ENCODE measurements at regions not wholly inside any gene's neighbourhood (a gene's known extent, or its start where the extent isn't known, plus 50 kb on each side); places are given as distances from the start of the nearest gene placed in this dataset.
A peak's percentile ranks its signal among the peaks of the same experiment; 100 is the strongest.

GRCh38 chr5:124263680-124264491, 482.6 kb downstream of the ZNF608 start:
- DNase-seq (ENCODE audit: low read depth): no peak

DNA sequence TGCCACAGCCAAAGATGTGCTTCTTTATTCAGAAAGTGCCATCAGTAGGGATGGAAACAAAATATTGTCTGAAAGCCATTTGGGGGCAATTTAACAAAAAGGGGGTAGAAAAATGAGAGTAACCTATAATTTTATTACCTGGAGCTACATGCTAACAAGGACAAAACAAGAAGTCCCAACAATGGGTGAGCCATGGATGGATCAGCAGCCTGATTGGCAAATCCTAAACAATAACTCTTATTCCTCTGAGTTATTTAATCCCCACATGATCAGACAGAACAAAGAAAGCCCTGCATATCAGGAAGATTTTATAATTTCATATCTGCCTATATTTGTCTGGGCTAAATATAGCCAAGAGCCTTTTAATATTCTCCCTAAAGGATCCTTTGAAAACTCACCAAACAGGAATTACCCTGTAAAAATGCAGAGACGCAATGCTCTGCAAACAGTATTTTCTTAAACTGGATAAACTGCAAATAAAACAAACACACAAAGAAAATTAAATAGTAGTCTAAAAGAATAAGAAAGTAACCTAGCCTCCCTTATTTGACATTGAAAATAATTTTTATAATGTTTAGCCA, 483.4 kb downstream of the ZNF608 start:
- DNase-seq (ENCODE audit: low read depth): no peak

GRCh38 chr5:124262470-124262869, 484.0 kb downstream of the ZNF608 start:
- no peak for DNase-seq (ENCODE audit: low read depth)

DNA sequence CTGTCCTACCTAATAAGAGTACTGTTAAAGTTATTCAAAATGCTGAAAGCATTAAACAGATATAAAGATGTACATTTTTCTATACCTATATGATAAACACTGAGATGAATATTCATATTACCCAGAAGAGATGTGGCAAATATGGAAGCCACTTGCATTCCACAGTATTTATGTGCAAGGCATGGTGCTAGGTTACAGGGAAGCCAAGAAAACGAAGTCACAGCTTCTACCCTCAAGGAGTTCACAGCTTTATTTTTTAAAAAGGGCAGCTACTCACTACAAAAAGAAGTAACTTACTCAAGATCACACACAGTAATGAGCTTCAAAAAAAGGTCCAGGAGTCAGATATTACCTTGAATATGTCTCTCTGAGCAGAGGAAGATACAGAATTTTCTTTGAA, 484.6 kb downstream of the ZNF608 start:
- DNase-seq (ENCODE audit: low read depth): no peak

GRCh38 chr5:124260921-124261515, 485.4 kb downstream of the ZNF608 start:
- no peak for DNase-seq (ENCODE audit: low read depth)

DNA sequence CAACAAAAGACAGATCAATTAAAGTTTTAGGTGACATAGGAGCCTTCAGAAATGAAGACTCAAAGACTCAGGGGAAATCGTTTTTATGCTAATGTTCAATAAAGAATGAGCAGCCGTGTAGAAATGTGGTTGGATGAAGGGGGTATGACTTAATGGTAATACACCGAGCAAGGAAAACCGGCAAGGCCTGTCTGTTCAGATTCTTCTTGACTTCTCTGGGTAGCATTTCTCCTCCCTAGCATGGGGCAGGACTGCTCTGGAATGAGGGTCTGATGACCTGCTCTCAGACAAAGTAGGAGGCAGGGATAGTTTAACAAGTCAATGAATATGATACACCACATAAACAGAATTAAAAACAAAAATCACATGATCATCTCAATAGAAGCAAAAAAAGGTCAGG, 487.4 kb downstream of the ZNF608 start:
- no peak for DNase-seq (ENCODE audit: low read depth)

GRCh38 chr5:124257048-124257447, 489.4 kb downstream of the ZNF608 start:
- DNase-seq (ENCODE audit: low read depth): no peak

DNA sequence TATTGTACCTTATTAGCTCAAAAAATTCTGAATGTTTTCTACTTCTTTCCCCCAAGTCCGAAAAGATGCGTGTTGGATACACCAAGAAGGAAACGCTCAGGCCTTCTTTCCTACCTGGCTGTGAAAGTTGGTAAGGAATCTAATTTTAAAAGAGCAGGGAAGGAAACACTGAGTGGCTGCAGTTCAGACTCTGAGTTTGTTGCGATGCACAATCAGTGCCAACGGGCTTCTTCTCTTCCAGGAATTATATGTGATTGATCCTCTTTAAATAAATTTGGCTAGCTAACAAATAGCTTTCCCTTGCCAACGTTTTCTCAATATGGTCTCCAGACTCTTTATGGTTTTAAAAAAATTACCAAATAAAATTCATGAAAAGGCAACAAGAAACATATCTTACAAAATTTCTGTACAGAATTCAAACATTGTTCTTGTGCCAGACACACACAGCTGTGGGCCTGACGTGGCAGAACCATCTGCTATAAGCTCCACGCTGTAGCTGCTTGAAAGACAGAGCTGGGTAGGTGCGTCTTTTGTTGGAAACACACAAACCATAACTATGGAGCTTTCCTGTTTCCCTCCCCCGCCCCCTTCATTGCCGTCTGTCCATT, 493.1 kb downstream of the ZNF608 start:
- no peak for DNase-seq (ENCODE audit: low read depth)

- no peak for DNase-seq (ENCODE audit: low read depth)
Observed at GRCh38 chr5:124252747-124253146, 493.7 kb downstream of the ZNF608 start.

GRCh38 chr5:124252191-124252638, 494.2 kb downstream of the ZNF608 start:
- DNase-seq (ENCODE audit: low read depth): no peak

DNA sequence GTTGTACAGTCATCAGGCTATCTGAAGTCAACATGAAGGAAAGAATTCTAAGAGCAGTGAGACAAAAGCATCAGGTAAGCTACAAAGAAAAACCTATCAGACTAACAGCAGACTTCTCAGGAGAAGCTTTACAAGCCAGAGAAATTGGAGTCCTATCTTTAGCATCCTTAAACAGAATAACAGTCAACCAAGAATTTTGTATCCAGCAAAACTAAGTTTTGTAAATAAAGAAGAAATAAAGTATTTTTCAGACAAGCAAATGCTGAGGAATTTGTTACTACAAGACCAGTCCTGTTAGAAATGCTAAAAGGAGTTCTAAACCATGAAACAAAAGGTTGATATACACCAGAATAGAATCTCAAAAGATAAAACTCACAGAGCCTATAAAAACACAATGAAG, 501.2 kb downstream of the ZNF608 start:
- DNase-seq (ENCODE audit: low read depth): no peak

- no peak for DNase-seq (ENCODE audit: low read depth)
Observed at GRCh38 chr5:124240732-124241131, 505.7 kb downstream of the ZNF608 start.

GRCh38 chr5:124239572-124239971, 506.9 kb downstream of the ZNF608 start:
- DNase-seq (ENCODE audit: low read depth): no peak

- no peak for DNase-seq (ENCODE audit: low read depth)
Observed at GRCh38 chr5:124238350-124238749, 508.1 kb downstream of the ZNF608 start.

DNA sequence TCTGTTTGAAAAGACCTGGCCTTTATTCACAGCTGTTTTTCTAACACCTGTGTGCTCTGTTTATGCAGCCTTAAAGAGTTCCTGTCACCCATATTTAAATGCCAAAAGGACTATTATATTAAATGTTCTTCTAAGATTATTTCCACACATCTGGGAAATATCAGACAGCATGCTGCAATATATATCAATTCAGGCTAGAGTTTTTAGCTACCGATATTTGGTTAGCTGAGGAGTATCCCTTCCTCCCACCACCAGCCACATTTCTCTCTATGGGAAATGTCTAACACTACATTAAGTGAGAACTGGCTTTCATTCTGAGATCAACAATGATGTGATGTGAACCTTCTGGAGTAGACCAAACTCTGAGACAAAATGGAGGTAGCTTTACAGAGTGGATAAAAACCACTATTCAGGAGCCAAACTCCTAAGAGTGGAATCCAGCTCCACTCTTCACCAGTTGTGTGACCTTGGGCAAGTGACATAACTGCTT, 509.2 kb downstream of the ZNF608 start:
- DNase-seq (ENCODE audit: low read depth): no peak

- peak; percentile 5 for DNase-seq (ENCODE audit: low read depth)
Observed at GRCh38 chr5:124236361-124237205, 509.9 kb downstream of the ZNF608 start.

DNA sequence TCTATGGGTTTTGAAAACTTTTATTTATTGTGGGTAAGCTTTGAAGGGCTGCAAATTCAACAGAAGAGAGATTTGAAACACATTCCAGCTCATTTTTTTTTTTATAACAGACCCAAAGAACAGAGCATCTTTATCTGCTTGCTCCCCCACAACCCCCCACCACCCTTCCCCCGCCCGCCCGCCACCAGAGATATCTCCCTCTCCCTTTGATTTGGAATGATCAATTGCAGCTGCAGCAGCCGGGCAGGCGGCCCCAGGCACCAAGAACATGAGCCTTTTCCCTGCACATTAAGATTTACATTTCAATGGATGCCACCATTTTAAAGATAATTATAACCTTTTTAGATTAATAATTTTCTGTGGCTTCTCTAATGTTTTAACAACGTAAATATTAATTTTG, 510.9 kb downstream of the ZNF608 start:
- DNase-seq (ENCODE audit: low read depth): no peak

- no peak for DNase-seq (ENCODE audit: low read depth)
Observed at GRCh38 chr5:124234770-124235562, 511.5 kb downstream of the ZNF608 start.

DNA sequence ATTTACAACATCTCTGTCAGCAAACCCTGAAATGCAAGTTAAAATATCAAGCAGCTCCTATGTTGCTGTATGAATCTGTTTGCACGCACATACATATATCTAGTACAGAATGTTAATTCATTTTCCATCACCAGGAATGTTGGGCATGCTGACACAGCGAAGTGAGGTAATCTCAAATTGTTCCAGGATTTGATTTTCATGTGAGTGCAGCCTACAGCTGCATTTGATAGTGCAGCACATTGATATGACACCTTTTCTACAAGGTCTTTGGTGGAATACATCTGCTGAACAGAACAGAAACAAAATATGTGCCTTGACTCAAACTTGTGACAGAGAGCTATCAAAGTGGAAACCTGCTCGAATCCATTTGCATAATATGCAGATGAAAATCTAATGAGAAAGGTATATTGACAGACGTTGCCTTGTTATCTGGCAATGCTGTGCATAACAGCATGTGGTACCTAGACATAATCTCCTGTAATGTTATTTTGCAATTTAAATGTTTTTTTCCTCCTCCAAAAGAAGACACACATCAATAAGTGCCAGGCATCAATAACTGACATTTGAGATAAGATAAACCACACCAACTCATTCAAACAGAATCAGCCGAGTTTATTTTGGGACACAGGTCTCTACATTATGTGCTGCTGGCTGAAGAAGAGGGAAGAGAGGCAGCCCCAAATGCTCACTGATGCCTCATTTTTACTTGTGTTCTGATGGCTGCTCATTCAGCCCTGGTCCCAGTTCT, 512.2 kb downstream of the ZNF608 start:
- no peak for DNase-seq (ENCODE audit: low read depth)

- DNase-seq (ENCODE audit: low read depth): no peak
Observed at GRCh38 chr5:124232515-124232914, 513.9 kb downstream of the ZNF608 start.
